ENCODE measurements at regions not wholly inside any gene's neighbourhood (a gene's known extent, or its start where the extent isn't known, plus 50 kb on each side); places are given as distances from the start of the nearest gene placed in this dataset.

- DNase-seq (ENCODE audit: low spot score): no peak
- TF ChIP-seq, protein P1, sequence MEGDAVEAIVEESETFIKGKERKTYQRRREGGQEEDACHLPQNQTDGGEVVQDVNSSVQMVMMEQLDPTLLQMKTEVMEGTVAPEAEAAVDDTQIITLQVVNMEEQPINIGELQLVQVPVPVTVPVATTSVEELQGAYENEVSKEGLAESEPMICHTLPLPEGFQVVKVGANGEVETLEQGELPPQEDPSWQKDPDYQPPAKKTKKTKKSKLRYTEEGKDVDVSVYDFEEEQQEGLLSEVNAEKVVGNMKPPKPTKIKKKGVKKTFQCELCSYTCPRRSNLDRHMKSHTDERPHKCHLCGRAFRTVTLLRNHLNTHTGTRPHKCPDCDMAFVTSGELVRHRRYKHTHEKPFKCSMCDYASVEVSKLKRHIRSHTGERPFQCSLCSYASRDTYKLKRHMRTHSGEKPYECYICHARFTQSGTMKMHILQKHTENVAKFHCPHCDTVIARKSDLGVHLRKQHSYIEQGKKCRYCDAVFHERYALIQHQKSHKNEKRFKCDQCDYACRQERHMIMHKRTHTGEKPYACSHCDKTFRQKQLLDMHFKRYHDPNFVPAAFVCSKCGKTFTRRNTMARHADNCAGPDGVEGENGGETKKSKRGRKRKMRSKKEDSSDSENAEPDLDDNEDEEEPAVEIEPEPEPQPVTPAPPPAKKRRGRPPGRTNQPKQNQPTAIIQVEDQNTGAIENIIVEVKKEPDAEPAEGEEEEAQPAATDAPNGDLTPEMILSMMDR (IDR thresholded peaks at IDR 0.05; ENCODE audit: borderline replicate concordance, control extremely low read depth, extremely low read depth, insufficient read depth, missing control alignments): no peak
- in situ Hi-C loops (cut with MboI; ENCODE audit: low sequenced_read_pairs, unreplicated experiment): no loop called here
These were observed 149.4 kb upstream of the MKI67 start for GRCh38 chr10:128275388-128276177.

DNA sequence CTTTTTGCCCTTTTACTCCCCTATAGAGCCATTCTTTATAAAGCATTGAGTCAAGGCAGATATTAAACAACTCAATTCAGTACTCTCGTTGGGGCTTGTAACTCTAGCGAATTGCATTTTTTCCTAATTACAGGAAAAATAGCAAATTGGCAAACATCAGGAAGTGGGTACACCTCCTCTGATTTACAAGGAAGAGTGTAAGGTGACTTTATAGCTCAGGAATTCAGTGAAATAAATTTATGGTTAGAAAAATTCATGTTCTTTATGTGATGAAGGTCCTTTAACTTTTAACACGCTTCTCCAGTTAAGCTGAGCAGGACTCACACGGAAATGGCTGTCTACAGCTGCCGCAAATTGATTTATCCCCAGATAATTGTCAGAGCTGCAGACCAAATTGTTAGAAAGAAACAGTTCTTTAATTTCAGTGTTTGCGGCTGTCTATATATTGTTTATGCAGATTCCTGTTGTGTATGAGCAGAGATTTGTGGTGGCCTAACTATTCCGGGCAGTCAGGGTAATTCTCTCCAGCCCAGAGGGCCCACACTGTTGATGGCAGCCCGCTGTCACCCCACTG lies 151.1 kb upstream of the MKI67 start:
- in situ Hi-C loops (cut with MboI; ENCODE audit: low sequenced_read_pairs, unreplicated experiment): no loop called here
- TF ChIP-seq, protein P1 (IDR thresholded peaks at IDR 0.05; ENCODE audit: borderline replicate concordance, control extremely low read depth, extremely low read depth, insufficient read depth, missing control alignments): no peak
- DNase-seq (ENCODE audit: low spot score): no peak

DNA sequence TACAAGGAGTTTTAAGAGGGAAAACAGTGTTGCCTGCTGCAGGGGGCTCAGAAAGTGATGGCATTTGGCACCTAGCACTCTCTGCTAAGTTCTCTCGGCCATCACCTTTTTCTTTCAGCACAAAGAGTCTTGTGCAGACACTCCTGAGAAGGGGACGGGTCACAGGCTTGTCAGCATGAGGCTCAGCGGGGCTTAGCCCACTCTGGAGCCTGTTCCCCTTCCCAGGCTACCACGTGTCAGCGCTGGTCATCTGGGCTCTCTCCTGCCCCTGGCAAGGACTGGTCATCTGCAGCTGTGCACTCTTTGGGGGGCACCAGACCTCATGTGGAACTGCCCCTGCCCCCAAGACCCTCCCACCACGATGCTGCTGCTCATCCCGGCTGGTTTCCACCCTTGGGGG lies 152.1 kb upstream of the MKI67 start:
- TF ChIP-seq, protein P1 (IDR thresholded peaks at IDR 0.05; ENCODE audit: borderline replicate concordance, control extremely low read depth, extremely low read depth, insufficient read depth, missing control alignments): no peak
- DNase-seq (ENCODE audit: low spot score): no peak
- in situ Hi-C loops (cut with MboI; ENCODE audit: low sequenced_read_pairs, unreplicated experiment): no loop called here

- in situ Hi-C loops (cut with MboI; ENCODE audit: low sequenced_read_pairs, unreplicated experiment): no loop called here
- no peak for DNase-seq (ENCODE audit: low spot score)
- TF ChIP-seq, protein P1 (IDR thresholded peaks at IDR 0.05; ENCODE audit: borderline replicate concordance, control extremely low read depth, extremely low read depth, insufficient read depth, missing control alignments): no peak
These were observed 154.0 kb upstream of the MKI67 start for GRCh38 chr10:128280271-128280670.

- in situ Hi-C loops (cut with MboI; ENCODE audit: low sequenced_read_pairs, unreplicated experiment): no loop called here
- TF ChIP-seq, protein P1 (IDR thresholded peaks at IDR 0.05; ENCODE audit: borderline replicate concordance, control extremely low read depth, extremely low read depth, insufficient read depth, missing control alignments): no peak
- no peak for DNase-seq (ENCODE audit: low spot score)
These were observed 155.1 kb upstream of the MKI67 start for GRCh38 chr10:128281343-128281742.

DNA sequence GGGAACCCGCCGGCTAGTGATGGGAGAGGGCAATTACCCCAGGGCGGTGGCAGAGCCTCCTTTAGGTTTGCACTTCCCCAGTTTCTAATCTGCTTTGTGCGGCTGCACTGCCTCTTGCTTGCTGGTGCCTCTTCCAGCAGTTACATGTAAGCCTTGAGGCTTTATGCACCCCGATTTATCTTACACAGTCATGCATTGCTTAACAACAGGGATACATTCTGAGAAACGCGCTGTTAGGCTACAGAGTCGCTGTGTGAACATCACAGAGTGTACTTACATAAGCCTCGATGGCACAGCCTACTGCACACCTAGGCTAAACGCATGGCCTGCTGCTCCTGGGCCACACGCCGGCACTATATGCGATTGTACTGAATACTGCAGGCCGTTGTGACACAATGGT lies 155.6 kb upstream of the MKI67 start:
- TF ChIP-seq, protein P1 (IDR thresholded peaks at IDR 0.05; ENCODE audit: borderline replicate concordance, control extremely low read depth, extremely low read depth, insufficient read depth, missing control alignments): no peak
- in situ Hi-C loops (cut with MboI; ENCODE audit: low sequenced_read_pairs, unreplicated experiment): no loop called here

More for the DNA sequence above, 155.6 kb upstream of the MKI67 start:
- no peak for DNase-seq (ENCODE audit: low spot score)
